Suprapubic skin (tissue), 4 donors: ENCODE measurements at regions not wholly inside any gene's neighbourhood (a gene's known extent, or its start where the extent isn't known, plus 50 kb on each side); places are given as distances from the start of the nearest gene placed in this dataset.

ENCODE experiments used
- CTCF ChIP-seq, 2 donors: fragments of 200-600 bp in 1 of 2; fragments of 450-650 bp in 1 of 2; sonication (generic) in 1 of 2; IDR thresholded peaks; one replicate each; pipeline ENCODE4 v1.5.1; 2016 to 2019; ENCODE audit warnings: antibody characterized with exemption in 2 of 2, mild to moderate bottlenecking in 1 of 2, moderate library complexity in 1 of 2
- EP300 ChIP-seq: sonication (generic); formaldehyde crosslinking; IDR thresholded peaks from one replicate; pipeline ENCODE4 v1.6.1; 2017; ENCODE audit warnings: antibody characterized with exemption
- POLR2A ChIP-seq, 2 donors: fragments of 450-650 bp; IDR thresholded peaks; one replicate each; pipeline ENCODE4 v1.6.1; 2017; ENCODE audit warnings: antibody characterized with exemption in 2 of 2, mild to moderate bottlenecking in 2 of 2, moderate library complexity in 2 of 2
- POLR2AphosphoS5 ChIP-seq, 3 donors: sonication (generic); formaldehyde crosslinking; IDR thresholded peaks; one replicate each; pipeline ENCODE4 v1.6.1; 2017; ENCODE audit warnings: antibody characterized with exemption in 3 of 3

DNA sequence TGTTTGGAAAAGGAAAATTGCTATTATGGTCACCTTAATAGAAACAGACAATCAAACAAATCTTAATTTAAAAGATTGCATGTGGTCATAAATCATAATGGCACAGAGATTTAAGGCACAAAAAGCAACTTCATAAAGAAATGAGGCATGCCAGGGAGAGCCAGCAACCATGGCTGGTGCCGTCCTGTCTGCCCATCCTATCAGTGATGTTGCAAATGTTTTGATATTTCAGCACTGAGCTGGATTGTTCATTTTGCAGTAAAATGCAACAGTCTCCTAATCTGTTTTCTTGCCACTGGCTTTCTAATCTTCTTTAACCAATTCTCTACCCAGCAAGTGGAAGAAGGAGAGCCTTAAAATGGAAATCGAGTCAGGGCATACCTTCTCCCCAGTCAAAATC lies 249.8 kb downstream of the SAMD5 start:
- TF ChIP-seq CTCF (IDR thresholded peaks at IDR 0.05), result no peak
- TF ChIP-seq EP300, result no peak
- no peak for TF ChIP-seq POLR2A (IDR thresholded peaks at IDR 0.05)
- TF ChIP-seq POLR2AphosphoS5 (IDR thresholded peaks at IDR 0.05), result no peak
